Brain microvascular endothelial cell (primary cell): ENCODE measurements at regions not wholly inside any gene's neighbourhood (a gene's known extent, or its start where the extent isn't known, plus 50 kb on each side); places are given as distances from the start of the nearest gene placed in this dataset.
"Not testable (repeated sequence)": the region's sequence is repeated elsewhere in the genome, so short reads cannot be mapped to it uniquely, and the experiment has no call there.

ENCODE experiments used
- DNase-seq: peaks from one replicate; pipeline ENCODE4 v3.0.0-alpha.2; 2020
- H3K27ac ChIP-seq: fragments of 250-450 bp; sonication (Bioruptor Pico); 2 replicates; pipeline ENCODE4 v1.5.1; 2020; ENCODE audit warnings: mild to moderate bottlenecking, moderate library complexity
- H3K27me3 ChIP-seq: fragments of 250-450 bp; sonication (Bioruptor Pico); replicated peaks from 2 replicates; pipeline ENCODE4 v1.5.1; 2020; ENCODE audit warnings: mild to moderate bottlenecking
- H3K36me3 ChIP-seq: fragments of 250-450 bp; sonication (Bioruptor Pico); replicated peaks from 2 replicates; pipeline ENCODE4 v1.5.1; 2020; ENCODE audit warnings: mild to moderate bottlenecking
- H3K4me3 ChIP-seq: 2 replicates; pipeline ENCODE4 v1.5.1; 2011; ENCODE audit warnings: low read depth, mild to moderate bottlenecking, control low read depth, low read length, moderate library complexity
- in situ Hi-C: cut with HindIII; loops from 2 replicates; pipeline ENCODE4 v1.10.0; 2017; ENCODE audit warnings: low sequenced_read_pairs, low pct_ligation_motif_present
- TF ChIP-seq, protein P1 (sequence below): IDR thresholded peaks from 2 replicates; pipeline ENCODE4 v1.5.1; 2011; ENCODE audit warnings: low read depth, mild to moderate bottlenecking, moderate library complexity, low read length, control low read depth, inconsistent platforms; ENCODE audit errors: missing control alignments

DNA sequence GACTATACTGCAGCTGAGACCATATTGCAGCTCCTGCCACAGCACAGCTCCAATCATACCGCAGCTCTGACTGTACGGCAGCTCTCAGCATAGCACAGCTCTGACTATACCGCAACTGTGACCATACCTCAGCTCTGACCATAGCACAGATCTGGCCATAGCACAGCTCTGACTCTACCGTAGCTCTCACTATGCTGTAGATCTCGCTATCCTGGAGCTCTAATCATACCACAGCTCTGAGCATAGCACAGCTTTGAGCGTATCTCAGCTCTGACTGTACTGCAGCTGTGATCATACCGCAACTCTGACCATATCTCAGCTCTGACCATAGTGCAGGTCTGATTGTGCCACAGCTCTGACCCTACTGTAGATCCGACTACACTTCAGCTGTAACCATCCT, 139.2 kb downstream of the ASMT start:
- TF ChIP-seq, protein P1, sequence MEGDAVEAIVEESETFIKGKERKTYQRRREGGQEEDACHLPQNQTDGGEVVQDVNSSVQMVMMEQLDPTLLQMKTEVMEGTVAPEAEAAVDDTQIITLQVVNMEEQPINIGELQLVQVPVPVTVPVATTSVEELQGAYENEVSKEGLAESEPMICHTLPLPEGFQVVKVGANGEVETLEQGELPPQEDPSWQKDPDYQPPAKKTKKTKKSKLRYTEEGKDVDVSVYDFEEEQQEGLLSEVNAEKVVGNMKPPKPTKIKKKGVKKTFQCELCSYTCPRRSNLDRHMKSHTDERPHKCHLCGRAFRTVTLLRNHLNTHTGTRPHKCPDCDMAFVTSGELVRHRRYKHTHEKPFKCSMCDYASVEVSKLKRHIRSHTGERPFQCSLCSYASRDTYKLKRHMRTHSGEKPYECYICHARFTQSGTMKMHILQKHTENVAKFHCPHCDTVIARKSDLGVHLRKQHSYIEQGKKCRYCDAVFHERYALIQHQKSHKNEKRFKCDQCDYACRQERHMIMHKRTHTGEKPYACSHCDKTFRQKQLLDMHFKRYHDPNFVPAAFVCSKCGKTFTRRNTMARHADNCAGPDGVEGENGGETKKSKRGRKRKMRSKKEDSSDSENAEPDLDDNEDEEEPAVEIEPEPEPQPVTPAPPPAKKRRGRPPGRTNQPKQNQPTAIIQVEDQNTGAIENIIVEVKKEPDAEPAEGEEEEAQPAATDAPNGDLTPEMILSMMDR, result no peak
- in situ Hi-C loops, result no loop called here
- no peaks in the 10 kb centered on the region for H3K36me3 ChIP-seq

DNA sequence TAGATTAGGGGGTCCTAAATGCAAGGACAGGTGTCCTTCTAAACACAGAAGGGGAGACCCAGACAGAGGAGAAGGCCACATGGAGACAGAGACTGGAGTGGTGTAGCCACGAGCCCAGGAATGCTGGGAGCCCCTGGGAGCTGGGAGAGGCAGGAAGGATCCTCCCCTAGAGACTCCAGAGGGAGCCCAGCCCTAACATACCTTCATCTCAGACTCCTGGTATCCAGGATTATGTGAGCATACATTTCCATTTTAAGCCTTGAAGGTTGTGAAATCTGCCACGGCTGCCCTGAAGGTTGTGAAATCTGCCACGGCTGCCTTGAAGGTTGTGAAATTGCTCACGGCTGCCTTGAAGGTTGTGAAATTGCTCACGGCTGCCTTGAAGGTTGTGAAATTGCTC, 148.4 kb downstream of the ASMT start:
- in situ Hi-C loops, result no loop called here
- no peak overlapping the region for H3K4me3 ChIP-seq
- TF ChIP-seq, protein P1, result no peak
- no peak for DNase-seq
- no peaks in the 10 kb centered on the region for H3K36me3 ChIP-seq
- no peak overlapping the region for H3K27ac ChIP-seq
- H3K27me3 ChIP-seq, result no peaks in the 10 kb centered on the region

More for the DNA sequence above, 139.2 kb downstream of the ASMT start:
- no peak overlapping the region for H3K4me3 ChIP-seq
- no peak overlapping the region for H3K27ac ChIP-seq
- H3K27me3 ChIP-seq, result no peaks in the 10 kb centered on the region
- peak; percentile 77 for DNase-seq

DNA sequence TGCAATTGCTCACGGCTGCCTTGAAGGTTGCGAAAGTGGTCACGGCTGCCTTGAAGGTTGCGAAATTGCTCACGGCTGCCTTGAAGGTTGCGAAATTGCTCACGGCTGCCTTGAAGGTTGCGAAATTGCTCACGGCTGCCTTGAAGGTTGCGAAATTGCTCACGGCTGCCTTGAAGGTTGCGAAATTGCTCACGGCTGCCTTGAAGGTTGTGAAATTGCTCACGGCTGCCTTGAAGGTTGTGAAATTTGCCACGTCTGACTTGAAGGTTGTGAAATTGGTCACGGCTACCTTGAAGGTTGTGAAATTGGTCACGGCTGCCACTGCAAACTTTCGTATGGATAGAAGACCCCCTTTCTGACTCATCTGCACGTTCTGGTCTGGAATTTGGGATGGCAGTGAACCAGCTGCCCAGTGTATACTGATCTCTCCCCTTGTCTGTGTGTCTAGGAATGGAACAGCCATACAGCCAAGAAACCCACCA, 150.1 kb downstream of the ASMT start:
- H3K36me3 ChIP-seq, H3K4me3 ChIP-seq, DNase-seq, in situ Hi-C loops, H3K27ac ChIP-seq, H3K27me3 ChIP-seq: not testable (repeated sequence)

DNA sequence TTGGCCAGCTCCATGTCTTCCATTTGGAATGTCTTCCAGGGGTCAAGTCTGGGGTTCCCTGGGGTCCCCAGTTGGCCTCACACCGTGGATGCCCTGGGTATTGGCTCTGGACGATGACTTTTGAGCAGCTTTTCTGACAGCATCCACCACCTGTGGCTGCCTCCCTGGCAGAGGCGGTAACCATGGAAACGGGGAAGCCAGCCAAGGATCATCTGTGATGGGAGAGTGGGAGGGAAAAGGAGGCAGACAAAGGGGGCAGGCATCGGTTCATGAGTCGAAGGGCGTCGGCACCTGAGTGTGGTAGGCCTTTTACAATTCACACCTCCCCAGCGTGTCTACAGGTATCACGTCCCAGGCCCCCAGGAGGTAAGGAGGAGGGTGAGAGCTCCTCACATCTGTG, 152.2 kb downstream of the ASMT start:
- H3K4me3 ChIP-seq, result no peak overlapping the region
- DNase-seq, result no peak
- no peaks in the 10 kb centered on the region for H3K27me3 ChIP-seq
- TF ChIP-seq, protein P1, result no peak
- in situ Hi-C loops, result no loop called here
- H3K36me3 ChIP-seq, result no peaks in the 10 kb centered on the region
- no peak overlapping the region for H3K27ac ChIP-seq

DNA sequence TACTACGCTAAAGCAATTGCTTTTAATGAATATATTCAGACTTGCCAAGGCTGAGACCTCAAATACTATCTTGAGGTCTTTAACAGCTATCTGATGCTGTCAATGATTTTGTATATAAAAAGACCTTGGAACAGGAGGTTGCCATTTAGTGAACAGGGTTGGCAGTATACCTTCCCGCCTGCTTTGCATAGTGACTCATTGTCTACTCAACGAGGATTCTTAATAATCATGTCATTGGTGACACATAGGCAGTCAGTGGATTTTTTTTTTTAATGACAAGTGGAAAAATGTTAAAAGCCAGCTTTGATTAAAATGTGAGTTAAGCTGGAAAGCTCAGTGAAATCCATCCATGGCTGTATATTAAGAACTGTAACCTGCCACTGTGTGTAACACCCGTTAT, 164.0 kb downstream of the ASMT start:
- in situ Hi-C loops, result no loop called here
- TF ChIP-seq, protein P1, result no peak

DNA sequence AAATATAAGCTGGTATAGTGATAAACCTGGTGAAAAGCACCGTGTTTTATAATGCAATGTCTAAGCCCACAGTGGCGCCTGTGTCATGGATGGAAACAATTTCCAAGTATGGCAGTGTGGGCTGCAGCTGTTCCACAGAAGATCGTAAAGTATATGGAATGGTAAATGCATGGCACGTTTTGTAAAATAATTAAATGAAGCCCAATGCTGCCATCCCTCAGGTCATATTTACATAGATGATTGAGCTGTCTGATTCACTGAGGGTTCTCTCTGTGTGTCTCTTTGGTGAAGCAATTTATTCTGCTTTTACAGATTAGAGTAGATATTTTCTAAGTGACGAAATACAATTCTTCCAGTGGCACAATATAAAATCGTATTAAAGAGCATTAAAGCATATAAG, 164.8 kb downstream of the ASMT start:
- Histone ChIP-seq H3K27ac (no peak overlapping the region), H3K36me3 (no peaks in the 10 kb centered on the region), H3K4me3 (no peak overlapping the region), H3K27me3 (no peaks in the 10 kb centered on the region)
- in situ Hi-C loops, result no loop called here
- no peak for DNase-seq
- TF ChIP-seq, protein P1, result no peak

More for the DNA sequence above, 164.0 kb downstream of the ASMT start:
- Histone ChIP-seq H3K27ac (no peak overlapping the region), H3K27me3 (no peaks in the 10 kb centered on the region), H3K4me3 (no peak overlapping the region), H3K36me3 (no peaks in the 10 kb centered on the region)
- DNase-seq, result no peak
